ENCODE measurements at regions not wholly inside any gene's neighbourhood (a gene's known extent, or its start where the extent isn't known, plus 50 kb on each side); places are given as distances from the start of the nearest gene placed in this dataset.

GRCh38 chr3:25239042-25239441, 189.0 kb upstream of the RARB start:
- Histone ChIP-seq H3K23me2 (ENCODE audit: low read depth, low read length) (no peaks in the 10 kb centered on the region), H3K4me2 (ENCODE audit: insufficient read depth in 1 of 2, low read depth in 2 of 2, low read length in 2 of 2) (no peak overlapping the region), H2BK20ac (ENCODE audit: low read length) (no peak overlapping the region), H4K91ac (replicated peaks; ENCODE audit: insufficient read length, low read length) (no peak overlapping the region), H3K27me3 (replicated peaks in 1 of 4; ENCODE audit: control insufficient read depth in 3 of 4, extremely low read depth in 1 of 4, insufficient read depth in 3 of 4, low read length in 3 of 4) (no peaks in the 10 kb centered on the region), H3K4me3 (ENCODE audit: extremely low read depth in 1 of 4, insufficient read depth in 2 of 4, low read depth in 3 of 4, low read length in 4 of 4) (no peak overlapping the region), H2BK15ac (ENCODE audit: low read length) (no peak overlapping the region), H2AFZ (ENCODE audit: low read length) (no peak overlapping the region), H3K23ac (ENCODE audit: insufficient read length) (no peak overlapping the region), H3K14ac (ENCODE audit: insufficient read length) (no peak overlapping the region), H3K27ac (ENCODE audit: low read depth, low read length) (no peak overlapping the region), H2BK12ac (ENCODE audit: low read depth, low read length) (no peak overlapping the region), H3K36me3 (ENCODE audit: control insufficient read depth in 2 of 4, insufficient read depth in 4 of 4, low read length in 3 of 4) (no peaks in the 10 kb centered on the region), H2BK120ac (replicated peaks; ENCODE audit: low read depth, low read length) (no peak overlapping the region), H3K79me2 (ENCODE audit: control insufficient read depth in 1 of 2, insufficient read depth in 2 of 2, low read length in 2 of 2) (no peaks in the 10 kb centered on the region), H4K5ac (ENCODE audit: insufficient read length, low read depth, low read length) (no peak overlapping the region), H3K56ac (replicated peaks; ENCODE audit: insufficient read length, low read depth, low read length) (no peak overlapping the region), H4K20me1 (replicated peaks in 1 of 2; ENCODE audit: control insufficient read depth in 1 of 2, insufficient read depth in 2 of 2, low read length in 2 of 2) (no peaks in the 10 kb centered on the region), H3K18ac (ENCODE audit: extremely low read depth, low read length) (no peak overlapping the region), H3K9ac (replicated peaks in 1 of 4; ENCODE audit: extremely low read depth in 1 of 4, low read depth in 3 of 4, low read length in 3 of 4) (no peak overlapping the region), H3K9me3 (ENCODE audit: insufficient read depth in 2 of 2, low read depth in 1 of 2, low read length in 1 of 2) (no peaks in the 10 kb centered on the region; a peak in 1 of 4 replicates), H2AK5ac (ENCODE audit: low read depth, low read length) (no peak overlapping the region), H2BK5ac (ENCODE audit: low read depth, low read length) (no peak overlapping the region), H3K4me1 (replicated peaks in 1 of 4; ENCODE audit: control insufficient read depth in 3 of 4, insufficient read depth in 4 of 4, low read length in 3 of 4) (no peaks in the 10 kb centered on the region), H3K79me1 (ENCODE audit: low read depth, low read length) (no peaks in the 10 kb centered on the region), H4K8ac (ENCODE audit: extremely low read depth, insufficient read depth, low read length) (no peak overlapping the region), H3K4ac (replicated peaks; ENCODE audit: insufficient read length, low read depth, low read length) (no peak overlapping the region)
- POLR2A ChIA-PET (ENCODE audit: partially characterized antibody): no interaction called here
- no peak for FAIRE-seq
- TF ChIP-seq EGR1 (IDR thresholded peaks at IDR 0.05; ENCODE audit: borderline replicate concordance, low read depth, low read length): no peak
- no peak for TF ChIP-seq BACH1 (IDR thresholded peaks at IDR 0.05; ENCODE audit: low read length)
- TF ChIP-seq BRCA1 (IDR thresholded peaks at IDR 0.05; ENCODE audit: low read depth, low read length): no peak
- TF ChIP-seq ATF2 (IDR thresholded peaks at IDR 0.05; ENCODE audit: low read length): no peak
- no peak for TF ChIP-seq JUND (IDR thresholded peaks at IDR 0.05; ENCODE audit: low read length)
- TF ChIP-seq RFX5 (IDR thresholded peaks at IDR 0.05; ENCODE audit: borderline replicate concordance, low read depth, low read length): no peak
- no peak for DNase-seq (ENCODE audit: low read depth in 1 of 2, low spot score in 2 of 2)
- WGBS, 2 experiments (ENCODE audit: extremely low coverage in 1 of 2, insufficient coverage in 1 of 2, insufficient read length in 1 of 2, insufficient replicate concordance in 2 of 2, low coverage in 1 of 2, low lambda C conversion rate in 2 of 2, missing lambda C conversion rate in 1 of 2): 100% methylated on average over 1 of the region's 1 CpG; no CpG with 5 or more reads in 1 of the 2 experiments
- CTCF ChIA-PET (ENCODE audit: partially characterized antibody): interaction anchor here (0.6 kb wide), 1 partner anchor 208 kb away, joined by 4 read pairs; no protein-coding TSS in a partner anchor

All from H1 (cell line).